ENCODE measurements at regions not wholly inside any gene's neighbourhood (a gene's known extent, or its start where the extent isn't known, plus 50 kb on each side); places are given as distances from the start of the nearest gene placed in this dataset.

- TF ChIP-seq HNF4A (conservative IDR thresholded peaks at IDR 0.05) = peak; percentile 33 to 48
- TF ChIP-seq GABPA (IDR thresholded peaks at IDR 0.05 in 1 of 2, conservative IDR thresholded peaks at IDR 0.05 in 1 of 2) = no peak
- no peak for DNase-seq (ENCODE audit: low spot score)
- no peak overlapping the region for H3K9ac ChIP-seq (ENCODE audit: low read depth in 1 of 2, low read length in 2 of 2)
Observed at GRCh38 chr6:113777601-113778000, 79.5 kb upstream of the MARCKS start.

GRCh38 chr6:113779656-113780055 lies 77.5 kb upstream of the MARCKS start:
- Histone ChIP-seq H3K4me1 (ENCODE audit: control insufficient read depth in 4 of 4, insufficient read depth in 4 of 4, low read length in 3 of 4) (peaks cover 0 to 2% (median 0%) of the 10 kb centered on the region in 4 donors), H3K27me3 (ENCODE audit: control insufficient read depth in 4 of 4, insufficient read depth in 4 of 4, low read length in 3 of 4) (no peaks in the 10 kb centered on the region), H3K9me3 (ENCODE audit: control insufficient read depth in 4 of 4, low read length in 3 of 4) (no peaks in the 10 kb centered on the region), H3K27ac (ENCODE audit: low read depth in 1 of 2, low read length in 2 of 2) (no peak overlapping the region), H3K4me3 (ENCODE audit: low read depth in 1 of 3, low read length in 3 of 3) (no peak overlapping the region), H3K9ac (ENCODE audit: low read depth in 1 of 2, low read length in 2 of 2) (no peak overlapping the region), H3K36me3 (ENCODE audit: control insufficient read depth in 4 of 4, insufficient read depth in 3 of 4, low read depth in 1 of 4, low read length in 3 of 4) (no peaks in the 10 kb centered on the region)
- no peak for TF ChIP-seq YY1 (IDR thresholded peaks at IDR 0.05)
- TF ChIP-seq EGR1 (IDR thresholded peaks at IDR 0.05; ENCODE audit: low read depth in 2 of 2) = no peak
- no peak for TF ChIP-seq MAX (IDR thresholded peaks at IDR 0.05)
- TF ChIP-seq FOXA1 (IDR thresholded peaks at IDR 0.05) = no peak
- no peak for TF ChIP-seq NR2F2 (IDR thresholded peaks at IDR 0.05)
- TF ChIP-seq HNF4G (IDR thresholded peaks at IDR 0.05) = no peak
- TF ChIP-seq JUND (IDR thresholded peaks at IDR 0.05) = no peak
- TF ChIP-seq HNF4A (conservative IDR thresholded peaks at IDR 0.05) = no peak
- no peak for TF ChIP-seq RAD21 (IDR thresholded peaks at IDR 0.05)
- TF ChIP-seq CTCF (IDR thresholded peaks at IDR 0.05; ENCODE audit: low read depth, low read length, missing input control) = no peak
- no peak for TF ChIP-seq GABPA (IDR thresholded peaks at IDR 0.05 in 1 of 2, conservative IDR thresholded peaks at IDR 0.05 in 1 of 2)
- no peak for TF ChIP-seq REST (IDR thresholded peaks at IDR 0.05)
- TF ChIP-seq ATF3 (IDR thresholded peaks at IDR 0.05) = no peak
- DNase-seq (ENCODE audit: low spot score) = no peak
- WGBS = 87% methylated on average over 2 of the region's 2 CpGs

More at GRCh38 chr6:113777601-113778000, 79.5 kb upstream of the MARCKS start:
- H3K27ac ChIP-seq (ENCODE audit: low read depth in 1 of 2, low read length in 2 of 2) = no peak overlapping the region
- no peak overlapping the region for H3K4me3 ChIP-seq (ENCODE audit: low read depth in 1 of 3, low read length in 3 of 3)
- H3K27me3 ChIP-seq (ENCODE audit: control insufficient read depth in 4 of 4, insufficient read depth in 4 of 4, low read length in 3 of 4) = no peaks in the 10 kb centered on the region
- H3K4me1 ChIP-seq (ENCODE audit: control insufficient read depth in 4 of 4, insufficient read depth in 4 of 4, low read length in 3 of 4) = peaks cover 0 to 2% (median 0%) of the 10 kb centered on the region in 4 donors
- no peaks in the 10 kb centered on the region for H3K9me3 ChIP-seq (ENCODE audit: control insufficient read depth in 4 of 4, low read length in 3 of 4)
- 67% methylated on average over 4 of the region's 4 CpGs for WGBS
- H3K36me3 ChIP-seq (ENCODE audit: control insufficient read depth in 4 of 4, insufficient read depth in 3 of 4, low read depth in 1 of 4, low read length in 3 of 4) = no peaks in the 10 kb centered on the region

- Histone ChIP-seq H3K36me3 (ENCODE audit: control insufficient read depth in 4 of 4, insufficient read depth in 3 of 4, low read depth in 1 of 4, low read length in 3 of 4) (no peaks in the 10 kb centered on the region), H3K9ac (ENCODE audit: low read depth in 1 of 2, low read length in 2 of 2) (no peak overlapping the region), H3K27ac (ENCODE audit: low read depth in 1 of 2, low read length in 2 of 2) (no peak overlapping the region), H3K27me3 (ENCODE audit: control insufficient read depth in 4 of 4, insufficient read depth in 4 of 4, low read length in 3 of 4) (no peaks in the 10 kb centered on the region), H3K4me3 (ENCODE audit: low read depth in 1 of 3, low read length in 3 of 3) (no peak overlapping the region), H3K4me1 (ENCODE audit: control insufficient read depth in 4 of 4, insufficient read depth in 4 of 4, low read length in 3 of 4) (peaks cover 0 to under 1% (median 0%) of the 10 kb centered on the region in 4 donors), H3K9me3 (ENCODE audit: control insufficient read depth in 4 of 4, low read length in 3 of 4) (no peaks in the 10 kb centered on the region)
- DNase-seq (ENCODE audit: low spot score) = no peak
- TF ChIP-seq REST (IDR thresholded peaks at IDR 0.05) = no peak
- no peak for TF ChIP-seq CTCF (IDR thresholded peaks at IDR 0.05; ENCODE audit: low read depth, low read length, missing input control)
Observed at GRCh38 chr6:113782636-113783035, 74.5 kb upstream of the MARCKS start.
